ENCODE measurements at regions not wholly inside any gene's neighbourhood (a gene's known extent, or its start where the extent isn't known, plus 50 kb on each side); places are given as distances from the start of the nearest gene placed in this dataset.

DNA sequence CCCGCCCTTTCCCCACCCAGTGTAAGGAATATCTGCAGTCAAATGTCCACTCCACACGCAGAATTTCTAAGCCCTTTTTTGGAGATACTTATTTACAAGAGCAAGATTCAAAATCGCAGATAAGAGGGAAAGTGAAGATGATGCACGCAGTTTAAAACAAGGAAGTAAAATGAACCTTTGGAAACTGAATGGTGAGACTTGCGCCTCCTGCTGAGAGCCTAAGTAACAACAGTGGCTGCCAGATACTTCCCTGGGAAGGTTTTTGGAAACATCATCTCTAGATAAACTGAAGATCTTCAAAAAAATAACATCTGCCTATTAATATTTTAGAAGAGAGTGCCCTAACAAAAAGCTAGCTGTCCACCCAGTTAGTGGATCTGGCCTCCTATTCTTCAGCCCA, 963.1 kb upstream of the FAT3 start:
- H3K4me2 ChIP-seq (ENCODE audit: low read depth, low read length), result no peak overlapping the region
- in situ Hi-C loops (cut with MboI; ENCODE audit: low sequenced_read_pairs) (no loop called here), intact Hi-C loops (cut with micrococcal nuclease) (no loop called here)

More for the DNA sequence above, 963.1 kb upstream of the FAT3 start:
- WGBS, 2 experiments (ENCODE audit: extremely low coverage in 2 of 2, insufficient read length in 1 of 2), result no CpG with 5 or more reads among the region's 5 CpGs
- H3K14ac ChIP-seq (replicated peaks; ENCODE audit: low read depth, low read length), result no peak overlapping the region
- no peak overlapping the region for H2BK20ac ChIP-seq (ENCODE audit: low read depth, low read length)
- H2BK120ac ChIP-seq (ENCODE audit: low read depth, low read length), result no peak overlapping the region
- H3K9me3 ChIP-seq (ENCODE audit: control insufficient read depth, insufficient read depth, low read length), result no peaks in the 10 kb centered on the region
- dilution Hi-C loops (cut with HindIII; ENCODE audit: low sequenced_read_pairs, unreplicated experiment), result no loop called here
- H3K27me3 ChIP-seq (ENCODE audit: control insufficient read depth, insufficient read depth, low read length), result no peaks in the 10 kb centered on the region
- H2AFZ ChIP-seq (replicated peaks; ENCODE audit: low read length, poor library complexity), result no peak overlapping the region
- no peak overlapping the region for H4K91ac ChIP-seq (ENCODE audit: insufficient read depth, low read depth, low read length)
- no peak overlapping the region for H3K9ac ChIP-seq (ENCODE audit: low read depth, low read length)
- H3K36me3 ChIP-seq (ENCODE audit: control insufficient read depth, insufficient read depth, low read length), result no peaks in the 10 kb centered on the region
- no peak overlapping the region for H3K4ac ChIP-seq (ENCODE audit: low read depth, low read length)
- H3K23ac ChIP-seq (ENCODE audit: low read depth, low read length), result no peak overlapping the region
- H3K9me1 ChIP-seq (ENCODE audit: insufficient read depth, low read length), result no peaks in the 10 kb centered on the region
- ChIA-PET POLR2A (ENCODE audit: unreplicated experiment) (no interaction called here), CTCF (no interaction called here)
- no peaks in the 10 kb centered on the region for H3K4me1 ChIP-seq (ENCODE audit: control insufficient read depth, insufficient read depth, low read length)
- BruUV-seq (replicated peaks), result no TSS peak
- no peak for DNase-seq
- H4K5ac ChIP-seq (ENCODE audit: low read depth, low read length), result no peak overlapping the region
- H3K4me3 ChIP-seq (ENCODE audit: insufficient read depth, low read depth, low read length), result no peak overlapping the region
- H3K56ac ChIP-seq (ENCODE audit: extremely low read depth, insufficient read depth, low read length), result no peak overlapping the region
- no peak overlapping the region for H2BK5ac ChIP-seq (ENCODE audit: low read depth, low read length, poor library complexity, severe bottlenecking)
- H2AK9ac ChIP-seq (replicated peaks; ENCODE audit: low read depth, low read length, poor library complexity), result no peak overlapping the region
- H3K27ac ChIP-seq (ENCODE audit: insufficient read depth, low read length), result no peak overlapping the region
- no peak overlapping the region for H2AK5ac ChIP-seq (ENCODE audit: low read depth, low read length)
- no peaks in the 10 kb centered on the region for H3K79me1 ChIP-seq (ENCODE audit: low read depth in 1 of 2, low read length in 2 of 2)
- H4K8ac ChIP-seq (ENCODE audit: low read depth in 2 of 2, low read length in 2 of 2), result no peak overlapping the region
- no peak for ATAC-seq (ENCODE audit: low read depth)
- H2BK15ac ChIP-seq (ENCODE audit: low read depth, low read length), result no peak overlapping the region
- TF ChIP-seq POLR2A (IDR thresholded peaks at IDR 0.05; ENCODE audit: low read depth, low read length) (no peak), MXI1 (IDR thresholded peaks at IDR 0.05; ENCODE audit: borderline replicate concordance, low read depth, low read length) (no peak), CHD1 (IDR thresholded peaks at IDR 0.05; ENCODE audit: low read depth, low read length) (no peak), NFE2L2 (IDR thresholded peaks at IDR 0.05; ENCODE audit: low read depth, low read length) (no peak), FOS (IDR thresholded peaks at IDR 0.05; ENCODE audit: low read depth, low read length) (no peak), MAZ (IDR thresholded peaks at IDR 0.05; ENCODE audit: borderline replicate concordance, low read depth, low read length) (no peak), BHLHE40 (IDR thresholded peaks at IDR 0.05; ENCODE audit: low read depth, low read length) (no peak), CEBPB (IDR thresholded peaks at IDR 0.05; ENCODE audit: low read depth, low read length) (no peak), RAD21 (IDR thresholded peaks at IDR 0.05; ENCODE audit: low read length) (no peak), MAFK (IDR thresholded peaks at IDR 0.05; ENCODE audit: low read depth, low read length) (no peak), RCOR1 (IDR thresholded peaks at IDR 0.05; ENCODE audit: insufficient replicate concordance, low read length) (no peak), SMC3 (IDR thresholded peaks at IDR 0.05; ENCODE audit: low read depth, low read length) (no peak)
- TF ChIP-seq, protein P1, sequence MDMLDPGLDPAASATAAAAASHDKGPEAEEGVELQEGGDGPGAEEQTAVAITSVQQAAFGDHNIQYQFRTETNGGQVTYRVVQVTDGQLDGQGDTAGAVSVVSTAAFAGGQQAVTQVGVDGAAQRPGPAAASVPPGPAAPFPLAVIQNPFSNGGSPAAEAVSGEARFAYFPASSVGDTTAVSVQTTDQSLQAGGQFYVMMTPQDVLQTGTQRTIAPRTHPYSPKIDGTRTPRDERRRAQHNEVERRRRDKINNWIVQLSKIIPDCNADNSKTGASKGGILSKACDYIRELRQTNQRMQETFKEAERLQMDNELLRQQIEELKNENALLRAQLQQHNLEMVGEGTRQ (IDR thresholded peaks at IDR 0.05; ENCODE audit: low read depth, low read length), result no peak
- TF ChIP-seq, protein P2, sequence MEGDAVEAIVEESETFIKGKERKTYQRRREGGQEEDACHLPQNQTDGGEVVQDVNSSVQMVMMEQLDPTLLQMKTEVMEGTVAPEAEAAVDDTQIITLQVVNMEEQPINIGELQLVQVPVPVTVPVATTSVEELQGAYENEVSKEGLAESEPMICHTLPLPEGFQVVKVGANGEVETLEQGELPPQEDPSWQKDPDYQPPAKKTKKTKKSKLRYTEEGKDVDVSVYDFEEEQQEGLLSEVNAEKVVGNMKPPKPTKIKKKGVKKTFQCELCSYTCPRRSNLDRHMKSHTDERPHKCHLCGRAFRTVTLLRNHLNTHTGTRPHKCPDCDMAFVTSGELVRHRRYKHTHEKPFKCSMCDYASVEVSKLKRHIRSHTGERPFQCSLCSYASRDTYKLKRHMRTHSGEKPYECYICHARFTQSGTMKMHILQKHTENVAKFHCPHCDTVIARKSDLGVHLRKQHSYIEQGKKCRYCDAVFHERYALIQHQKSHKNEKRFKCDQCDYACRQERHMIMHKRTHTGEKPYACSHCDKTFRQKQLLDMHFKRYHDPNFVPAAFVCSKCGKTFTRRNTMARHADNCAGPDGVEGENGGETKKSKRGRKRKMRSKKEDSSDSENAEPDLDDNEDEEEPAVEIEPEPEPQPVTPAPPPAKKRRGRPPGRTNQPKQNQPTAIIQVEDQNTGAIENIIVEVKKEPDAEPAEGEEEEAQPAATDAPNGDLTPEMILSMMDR (conservative IDR thresholded peaks at IDR 0.05; ENCODE audit: low read depth, low read length), result no peak
- TF ChIP-seq, protein P3, sequence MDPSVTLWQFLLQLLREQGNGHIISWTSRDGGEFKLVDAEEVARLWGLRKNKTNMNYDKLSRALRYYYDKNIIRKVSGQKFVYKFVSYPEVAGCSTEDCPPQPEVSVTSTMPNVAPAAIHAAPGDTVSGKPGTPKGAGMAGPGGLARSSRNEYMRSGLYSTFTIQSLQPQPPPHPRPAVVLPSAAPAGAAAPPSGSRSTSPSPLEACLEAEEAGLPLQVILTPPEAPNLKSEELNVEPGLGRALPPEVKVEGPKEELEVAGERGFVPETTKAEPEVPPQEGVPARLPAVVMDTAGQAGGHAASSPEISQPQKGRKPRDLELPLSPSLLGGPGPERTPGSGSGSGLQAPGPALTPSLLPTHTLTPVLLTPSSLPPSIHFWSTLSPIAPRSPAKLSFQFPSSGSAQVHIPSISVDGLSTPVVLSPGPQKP (IDR thresholded peaks at IDR 0.05; ENCODE audit: borderline replicate concordance, low read depth, low read length), result no peak
- H4K20me1 ChIP-seq (ENCODE audit: insufficient read depth, low read length), result no peaks in the 10 kb centered on the region
- no peak overlapping the region for H3K18ac ChIP-seq (ENCODE audit: low read depth, low read length)

All from IMR-90 (cell line).